Pancreas (tissue), 10 donors: ENCODE measurements at regions not wholly inside any gene's neighbourhood (a gene's known extent, or its start where the extent isn't known, plus 50 kb on each side); places are given as distances from the start of the nearest gene placed in this dataset.

ENCODE experiments used
- ATAC-seq, 4 donors: fragments of 200-7000 bp; cut with Tn5 transposase; one replicate each; pipeline versions ENCODE4 v1.8.0 to v1.9.1; 2020; ENCODE audit warnings: mild to moderate bottlenecking in 4 of 4, moderate library complexity in 4 of 4
- DNase-seq, 6 donors: peaks; one replicate each; pipeline ENCODE4 v3.0.0-alpha.2; 2020
- FAIRE-seq: peaks from 2 replicates; lab custom pipeline; 2012; peaks lifted over from hg19 to GRCh38; lab: Jason Lieb, UNC
- H3K27ac ChIP-seq, 4 donors: fragments of 200-600 bp; sonication (generic); 1 replicate in 3 of 4; 2 replicates in 1 of 4; pipeline versions ENCODE4 v1.5.0 to v1.8.0; 2020
- H3K27me3 ChIP-seq, 4 donors: fragments of 200-600 bp; one replicate each; pipeline ENCODE4 v1.8.0; 2021
- H3K36me3 ChIP-seq, 3 donors: fragments of 200-600 bp; sonication (generic) in 1 of 3; one replicate each; pipeline versions ENCODE4 v1.5.0 to v1.8.0; 2020 to 2021
- H3K4me1 ChIP-seq, 3 donors: fragments of 200-600 bp; one replicate each; pipeline ENCODE4 v1.8.0; 2021
- H3K4me3 ChIP-seq, 4 donors: fragments of 200-600 bp; sonication (generic) in 2 of 4; one replicate each; pipeline versions ENCODE4 v1.5.0 to v1.8.0; 2020 to 2021
- H3K9me3 ChIP-seq, 4 donors: fragments of 200-600 bp; one replicate each; pipeline ENCODE4 v1.8.0; 2021
- WGBS, 2 donors: extraction: QIAGEN DNeasy Blood & Tissue Kit; methylation state at CpG; one replicate each; pipeline ENCODE4 v1.1.7; 2013; 5-methylcytosine and 5-hydroxymethylcytosine counted together
- intact Hi-C, 3 donors: fragments of 100-400 bp; cut with DNase I; formaldehyde crosslinking; loops; one replicate each; pipeline versions ENCODE4 v1.11.1 to v1.14.2; 2022
- TF ChIP-seq, protein P1 (sequence below), 4 donors: fragments of 200-600 bp; sonication (generic) in 3 of 4; IDR thresholded peaks; one replicate each; pipeline versions ENCODE4 v1.5.0 to v1.8.0; 2021; ENCODE audit warnings: antibody characterized with exemption in 4 of 4
- donor health status: healthy with polysubstance abuse.
- donor health status: DM: no; HTN: no; CAD: no; lungs with moderate emphysema.
- donor health status: DM: no; HTN: no; CAD: no.
- donor health status: control.
- donor health status: control.
- donor health status: Bipolar disorder and iron deficiency.
- donor health status: DM: yes; HTN: yes; CAD: no.
- donor health status: DM: no; HTN: no; CAD: no.
- donor health status: DM: no; HTN: no; CAD: no.
- donor health status: DM: yes; HTN: yes; CAD: no.

DNA sequence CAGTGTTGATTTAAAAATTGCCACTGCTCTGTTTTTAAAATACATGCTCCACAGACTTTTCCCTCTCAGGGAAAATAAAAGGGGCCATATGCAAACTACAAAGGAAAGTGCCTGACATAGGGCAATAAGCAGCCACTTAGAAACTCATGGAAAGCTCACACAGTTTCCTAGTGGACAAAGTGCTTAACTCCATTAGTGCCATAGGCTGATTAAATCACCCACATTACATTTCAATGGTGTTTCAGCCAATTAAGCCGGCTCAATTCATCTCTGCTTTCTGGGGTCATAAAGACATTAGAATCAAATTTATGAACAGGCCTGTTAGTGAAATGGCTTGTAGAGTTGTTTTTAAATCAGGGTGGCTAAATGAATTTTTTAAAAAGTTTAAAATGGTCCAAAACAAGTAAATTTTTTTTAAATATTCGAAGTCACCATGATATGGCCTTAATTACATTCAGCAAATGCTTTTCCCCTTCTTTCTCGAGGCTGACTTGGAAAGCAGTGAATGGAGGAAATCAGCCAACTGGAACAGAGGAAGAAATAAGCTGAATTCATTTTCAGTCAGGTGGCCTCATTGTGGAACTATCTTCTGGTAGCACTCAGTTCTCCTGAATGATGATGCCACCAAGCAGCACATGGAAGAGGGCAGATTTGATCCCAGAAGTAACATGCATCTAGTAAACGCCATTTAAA, 2305.1 kb upstream of the AGA start:
- TF ChIP-seq, protein P1, sequence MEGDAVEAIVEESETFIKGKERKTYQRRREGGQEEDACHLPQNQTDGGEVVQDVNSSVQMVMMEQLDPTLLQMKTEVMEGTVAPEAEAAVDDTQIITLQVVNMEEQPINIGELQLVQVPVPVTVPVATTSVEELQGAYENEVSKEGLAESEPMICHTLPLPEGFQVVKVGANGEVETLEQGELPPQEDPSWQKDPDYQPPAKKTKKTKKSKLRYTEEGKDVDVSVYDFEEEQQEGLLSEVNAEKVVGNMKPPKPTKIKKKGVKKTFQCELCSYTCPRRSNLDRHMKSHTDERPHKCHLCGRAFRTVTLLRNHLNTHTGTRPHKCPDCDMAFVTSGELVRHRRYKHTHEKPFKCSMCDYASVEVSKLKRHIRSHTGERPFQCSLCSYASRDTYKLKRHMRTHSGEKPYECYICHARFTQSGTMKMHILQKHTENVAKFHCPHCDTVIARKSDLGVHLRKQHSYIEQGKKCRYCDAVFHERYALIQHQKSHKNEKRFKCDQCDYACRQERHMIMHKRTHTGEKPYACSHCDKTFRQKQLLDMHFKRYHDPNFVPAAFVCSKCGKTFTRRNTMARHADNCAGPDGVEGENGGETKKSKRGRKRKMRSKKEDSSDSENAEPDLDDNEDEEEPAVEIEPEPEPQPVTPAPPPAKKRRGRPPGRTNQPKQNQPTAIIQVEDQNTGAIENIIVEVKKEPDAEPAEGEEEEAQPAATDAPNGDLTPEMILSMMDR (IDR thresholded peaks at IDR 0.05): no peak
- no peaks in the 10 kb centered on the region for H3K9me3 ChIP-seq
- H3K36me3 ChIP-seq: no peaks in the 10 kb centered on the region
- no peaks in the 10 kb centered on the region for H3K27me3 ChIP-seq
- DNase-seq: no peak
- no peak for ATAC-seq
- no peak for FAIRE-seq
- intact Hi-C loops: no loop called here
- H3K4me3 ChIP-seq: no peak overlapping the region
- 56 to 68% methylated on average over 4 of the region's 4 CpGs for WGBS, 2 donors
- no peak overlapping the region for H3K27ac ChIP-seq
- H3K4me1 ChIP-seq: no peaks in the 10 kb centered on the region

DNA sequence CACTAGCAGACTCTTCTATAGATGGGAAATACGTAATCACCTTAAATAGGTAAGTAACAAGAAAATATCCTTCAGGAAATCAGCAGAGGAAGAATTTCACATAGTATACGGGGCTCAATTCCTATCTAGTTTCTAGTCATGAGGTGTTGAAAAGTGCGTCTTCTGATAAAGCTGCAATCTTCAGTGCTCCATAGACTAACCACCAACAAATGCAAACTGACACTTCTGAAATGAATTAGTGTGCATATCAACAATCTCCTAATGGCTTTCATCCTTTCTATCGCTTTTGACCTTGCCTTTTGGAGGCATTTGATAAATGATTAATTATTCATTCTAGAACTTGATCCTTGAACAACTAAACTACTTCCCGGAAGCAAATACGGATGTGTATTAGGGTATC, 2306.6 kb upstream of the AGA start:
- Histone ChIP-seq H3K27ac (no peak overlapping the region), H3K4me3 (no peak overlapping the region), H3K9me3 (no peaks in the 10 kb centered on the region), H3K4me1 (no peaks in the 10 kb centered on the region), H3K27me3 (no peaks in the 10 kb centered on the region), H3K36me3 (no peaks in the 10 kb centered on the region)
- ATAC-seq (no peak), DNase-seq (no peak), FAIRE-seq (no peak)
- TF ChIP-seq, protein P1 (IDR thresholded peaks at IDR 0.05): no peak
- intact Hi-C loops: no loop called here
- 30 to 40% methylated on average over 6 of the region's 6 CpGs for WGBS, 2 donors

DNA sequence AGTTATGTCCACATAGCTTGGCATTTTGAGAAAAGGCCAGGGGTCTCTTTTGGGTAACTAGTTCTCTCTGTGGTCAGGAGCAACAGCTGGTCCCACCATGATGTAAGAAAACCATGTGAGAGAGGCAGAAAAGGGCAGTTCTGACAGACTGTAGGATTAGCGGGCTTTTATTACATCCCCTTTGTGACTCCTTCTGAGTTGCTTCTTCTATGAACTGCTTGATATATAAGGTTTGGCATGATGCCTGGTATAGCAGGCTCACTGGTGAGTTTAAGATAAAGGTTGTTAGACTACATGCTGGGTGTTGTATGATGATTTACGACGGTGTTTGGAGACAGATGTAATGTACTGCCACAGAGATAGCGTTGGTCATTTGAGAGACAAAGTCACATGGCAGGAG, 2308.1 kb upstream of the AGA start:
- Histone ChIP-seq H3K4me1 (no peaks in the 10 kb centered on the region), H3K4me3 (no peak overlapping the region), H3K27ac (no peak overlapping the region), H3K9me3 (no peaks in the 10 kb centered on the region), H3K27me3 (no peaks in the 10 kb centered on the region), H3K36me3 (no peaks in the 10 kb centered on the region)
- WGBS, 2 donors: 55 to 58% methylated on average over 4 of the region's 4 CpGs
- intact Hi-C loops: no loop called here
- TF ChIP-seq, protein P1 (IDR thresholded peaks at IDR 0.05): no peak
- DNase-seq: no peak
- no peak for FAIRE-seq
- ATAC-seq: no peak

DNA sequence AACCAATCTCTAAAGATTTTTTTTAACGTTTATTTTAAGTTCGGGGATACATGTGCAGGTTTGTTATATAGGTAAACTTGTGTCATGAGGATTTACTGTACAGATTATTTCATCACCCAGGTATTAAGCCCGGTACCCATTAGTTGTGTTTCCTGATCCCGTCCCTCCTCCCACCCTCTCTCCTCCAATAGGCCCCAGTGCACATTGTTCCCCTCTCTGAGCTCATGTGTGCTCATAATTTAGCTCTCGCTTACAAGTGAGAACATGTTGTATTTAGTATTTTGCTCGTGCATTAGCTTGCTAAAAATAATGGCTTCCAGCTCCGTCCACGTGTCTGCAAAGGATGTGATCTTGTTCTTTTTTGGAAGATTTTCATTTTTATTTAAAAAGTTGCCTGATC, 2309.4 kb upstream of the AGA start:
- H3K4me3 ChIP-seq: no peak overlapping the region
- no peaks in the 10 kb centered on the region for H3K36me3 ChIP-seq
- H3K27ac ChIP-seq: no peak overlapping the region
- no peaks in the 10 kb centered on the region for H3K9me3 ChIP-seq
- H3K27me3 ChIP-seq: no peaks in the 10 kb centered on the region
- ATAC-seq (no peak), DNase-seq (no peak), FAIRE-seq (no peak)
- TF ChIP-seq, protein P1 (IDR thresholded peaks at IDR 0.05): no peak
- 49 to 59% methylated on average over 8 of the region's 8 CpGs for WGBS, 2 donors
- intact Hi-C loops: no loop called here
- no peaks in the 10 kb centered on the region for H3K4me1 ChIP-seq

DNA sequence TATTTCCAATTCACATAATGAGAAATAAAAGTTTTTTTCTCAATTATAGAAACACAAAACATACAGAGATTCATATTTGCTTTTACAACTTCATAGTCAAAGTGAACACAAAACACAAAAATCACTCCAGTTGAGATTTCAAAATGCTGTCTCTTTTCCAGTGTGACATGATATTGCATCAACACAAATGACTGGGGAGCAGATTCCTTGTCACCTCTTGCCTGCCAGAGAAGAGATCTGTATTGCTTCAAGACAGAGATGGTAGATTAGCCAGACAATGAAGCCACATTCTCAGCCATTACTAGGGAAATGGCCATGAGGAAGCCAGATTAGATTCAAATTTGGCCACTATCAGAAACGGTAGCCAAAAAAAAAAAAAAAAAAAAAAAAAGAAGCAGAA, 2313.1 kb upstream of the AGA start:
- Histone ChIP-seq H3K36me3 (no peaks in the 10 kb centered on the region), H3K4me3 (no peak overlapping the region), H3K27me3 (no peaks in the 10 kb centered on the region), H3K27ac (no peak overlapping the region), H3K4me1 (no peaks in the 10 kb centered on the region), H3K9me3 (peaks cover 0 to 3% (median 0%) of the 10 kb centered on the region in 4 donors)
- intact Hi-C loops: no loop called here
- FAIRE-seq (no peak), DNase-seq (no peak), ATAC-seq (no peak)
- TF ChIP-seq, protein P1 (IDR thresholded peaks at IDR 0.05): no peak
- 40 to 45% methylated on average over 1 of the region's 1 CpG for WGBS, 2 donors
